ENCODE measurements at regions not wholly inside any gene's neighbourhood (a gene's known extent, or its start where the extent isn't known, plus 50 kb on each side); places are given as distances from the start of the nearest gene placed in this dataset.
"Not testable (repeated sequence)": the region's sequence is repeated elsewhere in the genome, so short reads cannot be mapped to it uniquely, and the experiment has no call there.

GRCh38 chr7:15848362-15848761 is 161.9 kb upstream of the MEOX2 start:
- DNase-seq (ENCODE audit: extremely low spot score, insufficient read length, low read depth) = no peak
- no peak for FAIRE-seq

GRCh38 chr7:15845868-15846267 is 159.4 kb upstream of the MEOX2 start:
- DNase-seq (ENCODE audit: extremely low spot score, insufficient read length, low read depth) (no peak), FAIRE-seq (no peak)

- FAIRE-seq (no peak), DNase-seq (ENCODE audit: extremely low spot score, insufficient read length, low read depth) (no peak)
Measured at GRCh38 chr7:15845461-15845860, 159.0 kb upstream of the MEOX2 start.

GRCh38 chr7:15839416-15840100 is 153.1 kb upstream of the MEOX2 start:
- FAIRE-seq (no peak), DNase-seq (ENCODE audit: extremely low spot score, insufficient read length, low read depth) (no peak)

GRCh38 chr7:15838265-15838664 is 151.8 kb upstream of the MEOX2 start:
- DNase-seq (ENCODE audit: extremely low spot score, insufficient read length, low read depth) (no peak), FAIRE-seq (no peak)

- FAIRE-seq (no peak), DNase-seq (ENCODE audit: extremely low spot score, insufficient read length, low read depth) (no peak)
Measured at GRCh38 chr7:15837306-15837950, 150.9 kb upstream of the MEOX2 start.

GRCh38 chr7:15836651-15837050 is 150.2 kb upstream of the MEOX2 start:
- FAIRE-seq = no peak

GRCh38 chr7:15836041-15836440 is 149.6 kb upstream of the MEOX2 start:
- no peak for FAIRE-seq
- no peak for DNase-seq (ENCODE audit: extremely low spot score, insufficient read length, low read depth)

More at GRCh38 chr7:15836651-15837050, 150.2 kb upstream of the MEOX2 start:
- no peak for DNase-seq (ENCODE audit: extremely low spot score, insufficient read length, low read depth)

- no peak for DNase-seq (ENCODE audit: extremely low spot score, insufficient read length, low read depth)
- no peak for FAIRE-seq
Measured at GRCh38 chr7:15834446-15834845, 148.0 kb upstream of the MEOX2 start.

GRCh38 chr7:15832996-15833395 is 146.5 kb upstream of the MEOX2 start:
- DNase-seq (ENCODE audit: extremely low spot score, insufficient read length, low read depth) (no peak), FAIRE-seq (no peak)

GRCh38 chr7:15831606-15832005 is 145.1 kb upstream of the MEOX2 start:
- FAIRE-seq = no peak
- DNase-seq (ENCODE audit: extremely low spot score, insufficient read length, low read depth) = no peak

- DNase-seq (ENCODE audit: extremely low spot score, insufficient read length, low read depth) = no peak
- FAIRE-seq = no peak
Measured at GRCh38 chr7:15829691-15830090, 143.2 kb upstream of the MEOX2 start.

- no peak for DNase-seq (ENCODE audit: extremely low spot score, insufficient read length, low read depth)
- no peak for FAIRE-seq
Measured at GRCh38 chr7:15828881-15829280, 142.4 kb upstream of the MEOX2 start.

- FAIRE-seq (no peak), DNase-seq (ENCODE audit: extremely low spot score, insufficient read length, low read depth) (no peak)
Measured at GRCh38 chr7:15821484-15822427, 135.3 kb upstream of the MEOX2 start.

- FAIRE-seq (no peak), DNase-seq (ENCODE audit: extremely low spot score, insufficient read length, low read depth) (no peak)
Measured at GRCh38 chr7:15820319-15820718, 133.8 kb upstream of the MEOX2 start.

- FAIRE-seq = no peak
- no peak for DNase-seq (ENCODE audit: extremely low spot score, insufficient read length, low read depth)
Measured at GRCh38 chr7:15816835-15817426, 130.4 kb upstream of the MEOX2 start.

- FAIRE-seq (no peak), DNase-seq (ENCODE audit: extremely low spot score, insufficient read length, low read depth) (no peak)
Measured at GRCh38 chr7:15813448-15813847, 127.0 kb upstream of the MEOX2 start.

- FAIRE-seq; DNase-seq (ENCODE audit: extremely low spot score, insufficient read length, low read depth): not testable (repeated sequence)
Measured at GRCh38 chr7:15810383-15810782, 123.9 kb upstream of the MEOX2 start.

- not testable (repeated sequence) for FAIRE-seq; DNase-seq (ENCODE audit: extremely low spot score, insufficient read length, low read depth)
Measured at GRCh38 chr7:15809936-15810335, 123.5 kb upstream of the MEOX2 start.

GRCh38 chr7:15805891-15806290 is 119.4 kb upstream of the MEOX2 start:
- FAIRE-seq (no peak), DNase-seq (ENCODE audit: extremely low spot score, insufficient read length, low read depth) (no peak)
